Adrenal gland (tissue), 9 donors: ENCODE measurements at regions not wholly inside any gene's neighbourhood (a gene's known extent, or its start where the extent isn't known, plus 50 kb on each side); places are given as distances from the start of the nearest gene placed in this dataset.

Source experiments
- DNase-seq, 7 donors: peaks; one replicate each; pipeline ENCODE4 v3.0.0-alpha.2; 2019 to 2020
- H3K27ac ChIP-seq, 5 donors: fragments of 200-600 bp; sonication (generic) in 4 of 5; 1 replicate in 3 of 5; 2 replicates in 2 of 5; pipeline versions ENCODE4 v1.5.1 to v1.8.0; 2016 to 2020; ENCODE audit warnings: mild to moderate bottlenecking in 1 of 5
- H3K27me3 ChIP-seq: fragments of 200-600 bp; 2 replicates; pipeline ENCODE4 v1.8.0; 2021
- H3K36me3 ChIP-seq, 2 donors: fragments of 200-600 bp; replicated peaks in 1 of 2; 1 replicate in 1 of 2; 2 replicates in 1 of 2; pipeline versions ENCODE4 v1.5.1 to v1.8.0; 2018 to 2022
- H3K4me1 ChIP-seq, 2 donors: fragments of 200-600 bp; replicated peaks in 1 of 2; 1 replicate in 1 of 2; 2 replicates in 1 of 2; pipeline versions ENCODE4 v1.5.1 to v1.8.0; 2018 to 2021
- H3K4me3 ChIP-seq, 4 donors: fragments of 200-600 bp; sonication (generic) in 3 of 4; one replicate each; pipeline ENCODE4 v1.5.1; 2016 to 2018
- H3K9me3 ChIP-seq, 3 donors: fragments of 200-600 bp; sonication (generic) in 1 of 3; replicated peaks in 1 of 3; 1 replicate in 2 of 3; 2 replicates in 1 of 3; pipeline versions ENCODE4 v1.5.1 to v1.8.0; 2016 to 2021
- POLR2A ChIP-seq, 2 donors: fragments of 450-650 bp; IDR thresholded peaks; one replicate each; pipeline ENCODE4 v1.6.1; 2017; ENCODE audit warnings: antibody characterized with exemption in 2 of 2, mild to moderate bottlenecking in 2 of 2, moderate library complexity in 1 of 2
- WGBS, 4 donors: extraction: QIAGEN DNeasy Blood & Tissue Kit in 2 of 4; methylation state at CpG; one replicate each; pipeline versions ENCODE4 v1.1.5 to v1.1.7; 2013 to 2017; 5-methylcytosine and 5-hydroxymethylcytosine counted together
- intact Hi-C, 2 donors: fragments of 100-400 bp; cut with DNase I; formaldehyde crosslinking; loops; one replicate each; pipeline versions ENCODE4 v1.14.1 to v1.15.0; 2022 to 2023
- TF ChIP-seq, protein P1 (sequence below), 6 experiments: fragments of 450-650 bp in 4 of 6; fragments of 200-600 bp in 2 of 6; sonication (generic) in 1 of 6; IDR thresholded peaks; 1 replicate in 5 of 6; 2 replicates in 1 of 6; pipeline versions ENCODE4 v1.5.1 to v1.8.0; 2016 to 2021; ENCODE audit warnings: antibody characterized with exemption in 6 of 6, mild to moderate bottlenecking in 2 of 6, moderate library complexity in 1 of 6
- donor health status: healthy with polysubstance abuse.
- donor health status: Bipolar disorder and iron deficiency.
- donor health status: DM: yes; HTN: yes; CAD: no.
- donor health status: DM: no; HTN: no; CAD: no.
- donor health status: DM: no; HTN: no; CAD: no.

DNA sequence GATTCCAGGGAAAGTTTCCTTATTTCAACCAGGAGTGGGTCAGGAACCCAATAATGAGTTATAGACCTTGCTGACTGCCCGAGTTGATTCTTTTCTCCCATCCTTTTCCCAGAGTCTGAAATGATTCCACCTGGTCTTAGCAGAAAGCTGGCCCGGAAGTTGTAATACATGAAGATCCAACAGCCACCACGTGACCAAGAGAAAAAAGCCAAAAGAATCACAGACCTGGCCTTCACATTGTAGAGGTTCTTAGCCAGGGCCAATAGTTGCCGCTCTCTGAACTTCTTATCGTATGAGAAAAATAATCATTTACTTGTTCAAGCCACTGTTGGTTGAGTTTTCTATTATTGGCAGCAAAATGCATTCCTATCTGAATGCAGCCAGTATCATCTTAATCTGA, 161.2 kb upstream of the HMGA2 start:
- DNase-seq: no peak
- Histone ChIP-seq H3K27ac (no peak overlapping the region), H3K4me1 (no peaks in the 10 kb centered on the region), H3K9me3 (no peaks in the 10 kb centered on the region), H3K27me3 (no peaks in the 10 kb centered on the region), H3K4me3 (no peak overlapping the region), H3K36me3 (no peaks in the 10 kb centered on the region)
- intact Hi-C loops: no loop called here
- WGBS, 4 donors: 83 to 90% (median 87%) methylated on average over 5 of the region's 5 CpGs
- no peak for TF ChIP-seq POLR2A (IDR thresholded peaks at IDR 0.05)
- TF ChIP-seq, protein P1, sequence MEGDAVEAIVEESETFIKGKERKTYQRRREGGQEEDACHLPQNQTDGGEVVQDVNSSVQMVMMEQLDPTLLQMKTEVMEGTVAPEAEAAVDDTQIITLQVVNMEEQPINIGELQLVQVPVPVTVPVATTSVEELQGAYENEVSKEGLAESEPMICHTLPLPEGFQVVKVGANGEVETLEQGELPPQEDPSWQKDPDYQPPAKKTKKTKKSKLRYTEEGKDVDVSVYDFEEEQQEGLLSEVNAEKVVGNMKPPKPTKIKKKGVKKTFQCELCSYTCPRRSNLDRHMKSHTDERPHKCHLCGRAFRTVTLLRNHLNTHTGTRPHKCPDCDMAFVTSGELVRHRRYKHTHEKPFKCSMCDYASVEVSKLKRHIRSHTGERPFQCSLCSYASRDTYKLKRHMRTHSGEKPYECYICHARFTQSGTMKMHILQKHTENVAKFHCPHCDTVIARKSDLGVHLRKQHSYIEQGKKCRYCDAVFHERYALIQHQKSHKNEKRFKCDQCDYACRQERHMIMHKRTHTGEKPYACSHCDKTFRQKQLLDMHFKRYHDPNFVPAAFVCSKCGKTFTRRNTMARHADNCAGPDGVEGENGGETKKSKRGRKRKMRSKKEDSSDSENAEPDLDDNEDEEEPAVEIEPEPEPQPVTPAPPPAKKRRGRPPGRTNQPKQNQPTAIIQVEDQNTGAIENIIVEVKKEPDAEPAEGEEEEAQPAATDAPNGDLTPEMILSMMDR (IDR thresholded peaks at IDR 0.05): no peak

DNA sequence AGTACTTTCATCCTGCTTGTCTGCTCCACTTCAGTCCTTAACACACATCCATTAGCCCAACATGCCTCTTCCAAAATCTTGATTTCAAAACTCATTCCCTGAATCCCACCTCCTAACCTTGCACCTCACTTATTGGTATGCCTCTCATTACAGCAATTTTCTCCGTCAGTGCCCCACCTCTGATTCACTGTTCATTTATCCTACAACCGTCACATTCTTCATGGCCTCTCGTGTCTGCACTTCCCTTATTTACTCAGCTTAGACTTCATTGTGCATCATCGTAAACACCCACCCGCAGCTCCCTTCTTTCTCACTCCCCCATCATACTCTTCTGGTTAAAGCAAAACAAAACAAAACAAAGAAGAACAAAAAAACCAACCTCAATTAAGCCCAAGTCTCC, 160.6 kb upstream of the HMGA2 start:
- no peak for DNase-seq
- TF ChIP-seq, protein P1 (IDR thresholded peaks at IDR 0.05): no peak
- TF ChIP-seq POLR2A (IDR thresholded peaks at IDR 0.05): no peak
- WGBS, 4 donors: 87 to 88% (median 87%) methylated on average over 5 of the region's 5 CpGs
- no peak overlapping the region for H3K4me3 ChIP-seq
- intact Hi-C loops: no loop called here
- H3K27ac ChIP-seq: no peak overlapping the region
- no peaks in the 10 kb centered on the region for H3K4me1 ChIP-seq
- H3K9me3 ChIP-seq: no peaks in the 10 kb centered on the region
- H3K27me3 ChIP-seq: no peaks in the 10 kb centered on the region
- no peaks in the 10 kb centered on the region for H3K36me3 ChIP-seq

DNA sequence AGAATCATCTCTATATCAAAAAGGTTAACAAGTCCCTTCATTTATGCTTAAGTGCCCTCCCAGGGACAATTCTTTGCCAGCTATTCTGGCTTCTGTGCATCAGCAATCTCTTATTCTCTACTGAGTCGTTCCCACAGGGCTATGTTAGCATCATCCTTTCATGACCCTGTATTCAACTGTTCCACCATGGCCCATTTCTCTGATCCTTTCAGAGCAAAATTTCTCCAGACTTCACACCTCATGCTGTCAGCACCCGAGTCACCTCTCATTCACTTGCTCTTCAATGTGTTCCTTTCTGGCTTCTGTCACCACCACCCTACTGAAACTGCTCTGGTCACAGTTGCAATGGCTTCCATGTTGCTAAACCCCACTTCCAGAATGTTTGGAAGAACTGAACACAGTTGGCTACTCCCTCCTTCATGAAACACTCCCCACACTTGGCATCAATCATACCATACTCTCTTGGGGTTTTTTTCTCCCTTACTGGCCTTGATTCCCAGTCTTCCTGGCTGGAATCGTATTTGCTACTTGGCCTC, 159.5 kb upstream of the HMGA2 start:
- peaks cover 5% of the 10 kb centered on the region for H3K27me3 ChIP-seq
- H3K9me3 ChIP-seq: no peaks in the 10 kb centered on the region
- no peaks in the 10 kb centered on the region for H3K4me1 ChIP-seq
- no peak overlapping the region for H3K27ac ChIP-seq
- WGBS, 4 donors: 75 to 85% (median 78%) methylated on average over 3 of the region's 3 CpGs
- no peak for DNase-seq
- intact Hi-C loops: no loop called here
- no peaks in the 10 kb centered on the region for H3K36me3 ChIP-seq
- TF ChIP-seq, protein P1 (IDR thresholded peaks at IDR 0.05): no peak
- TF ChIP-seq POLR2A (IDR thresholded peaks at IDR 0.05): no peak
- no peak overlapping the region for H3K4me3 ChIP-seq

DNA sequence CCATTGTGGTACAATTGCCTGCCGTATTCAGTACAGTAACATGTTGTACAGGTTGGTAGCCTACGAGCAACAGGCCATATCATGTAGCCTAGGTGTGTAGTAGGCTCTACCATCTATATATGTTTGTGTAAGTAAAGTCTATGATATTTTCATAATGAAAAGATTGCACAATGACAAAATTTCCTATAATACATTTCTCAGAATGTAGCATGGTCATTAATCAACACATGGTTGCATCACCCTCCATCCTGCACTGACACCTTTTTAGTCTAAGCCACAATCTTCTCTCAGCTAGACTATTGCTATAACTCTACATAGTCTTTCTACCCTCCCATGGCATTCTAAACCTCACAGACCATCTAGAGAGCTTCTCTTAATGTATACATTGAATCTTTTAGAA, 158.5 kb upstream of the HMGA2 start:
- Histone ChIP-seq H3K27ac (no peak overlapping the region), H3K27me3 (peaks cover 5% of the 10 kb centered on the region), H3K4me3 (no peak overlapping the region), H3K4me1 (no peaks in the 10 kb centered on the region), H3K9me3 (no peaks in the 10 kb centered on the region), H3K36me3 (no peaks in the 10 kb centered on the region)
- intact Hi-C loops: no loop called here
- DNase-seq: no peak
- no peak for TF ChIP-seq POLR2A (IDR thresholded peaks at IDR 0.05)
- TF ChIP-seq, protein P1 (IDR thresholded peaks at IDR 0.05): no peak
- 79 to 88% (median 88%) methylated on average over 2 of the region's 2 CpGs for WGBS, 4 donors
